ENCODE measurements at regions not wholly inside any gene's neighbourhood (a gene's known extent, or its start where the extent isn't known, plus 50 kb on each side); places are given as distances from the start of the nearest gene placed in this dataset.

DNA sequence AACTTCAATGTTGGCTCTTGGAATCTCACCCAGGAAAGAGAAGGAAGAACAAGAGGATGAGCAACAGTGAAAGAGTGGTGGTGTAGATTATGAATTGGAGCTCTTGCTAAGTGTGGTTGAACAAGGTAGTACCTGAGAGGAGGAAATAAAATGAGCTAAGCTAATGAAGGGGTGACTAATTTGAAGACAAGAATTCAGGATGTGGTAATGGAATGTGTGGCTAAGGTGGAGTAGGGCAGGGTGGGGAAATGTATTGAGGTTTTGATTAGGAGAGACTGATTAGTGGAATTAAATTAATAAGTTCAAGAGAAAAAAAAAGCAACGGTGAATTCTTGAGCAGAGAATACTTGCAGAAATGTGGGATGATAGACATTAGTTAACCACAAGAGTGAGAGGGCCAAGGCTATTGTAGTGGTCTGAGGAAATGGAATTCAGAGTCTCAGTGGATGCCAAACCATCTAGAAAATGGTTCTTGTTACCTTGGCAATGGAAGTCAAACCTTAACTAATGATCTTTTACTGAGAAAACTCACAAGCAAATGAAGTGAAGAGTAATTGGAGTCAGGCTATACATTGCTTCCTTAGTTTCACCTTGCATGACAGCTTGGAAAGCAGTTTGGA is 648.3 kb upstream of the ZNF608 start:
- DNase-seq (ENCODE audit: low read depth in 1 of 2, low spot score in 2 of 2), result no peak
- H3K27me3 ChIP-seq (replicated peaks), result no peaks in the 10 kb centered on the region
- no peaks in the 10 kb centered on the region for H3K36me3 ChIP-seq
- no peak overlapping the region for H3K4me3 ChIP-seq
- H3K9me3 ChIP-seq (replicated peaks), result no peaks in the 10 kb centered on the region
- no peaks in the 10 kb centered on the region for H3K4me1 ChIP-seq (replicated peaks)
- H3K27ac ChIP-seq, result no peak overlapping the region

DNA sequence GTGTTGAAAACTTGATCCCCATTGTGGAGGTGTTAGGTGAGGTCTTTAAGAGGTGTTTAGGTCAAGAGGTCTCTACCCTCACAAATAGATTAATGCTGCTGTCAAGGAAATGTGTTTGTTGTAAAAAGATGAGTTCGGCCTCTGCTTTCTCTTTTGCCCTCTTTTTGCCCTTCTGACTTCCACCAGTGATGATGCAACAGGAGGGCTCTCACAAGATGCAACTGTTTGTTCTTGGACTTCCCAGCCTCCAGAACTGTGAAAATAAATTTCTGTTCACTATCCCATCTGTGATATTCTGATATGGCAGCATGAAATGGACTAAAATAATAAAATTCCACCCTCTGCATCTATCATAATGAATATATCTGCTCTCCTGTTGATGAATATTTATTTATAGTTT is 650.0 kb upstream of the ZNF608 start:
- Histone ChIP-seq H3K36me3 (no peaks in the 10 kb centered on the region), H3K4me3 (no peak overlapping the region), H3K4me1 (replicated peaks) (no peaks in the 10 kb centered on the region), H3K27me3 (replicated peaks) (no peaks in the 10 kb centered on the region), H3K27ac (no peak overlapping the region), H3K9me3 (replicated peaks) (no peaks in the 10 kb centered on the region; the same call in 1 of the 2 replicates)
- DNase-seq (ENCODE audit: low read depth in 1 of 2, low spot score in 2 of 2), result no peak

DNA sequence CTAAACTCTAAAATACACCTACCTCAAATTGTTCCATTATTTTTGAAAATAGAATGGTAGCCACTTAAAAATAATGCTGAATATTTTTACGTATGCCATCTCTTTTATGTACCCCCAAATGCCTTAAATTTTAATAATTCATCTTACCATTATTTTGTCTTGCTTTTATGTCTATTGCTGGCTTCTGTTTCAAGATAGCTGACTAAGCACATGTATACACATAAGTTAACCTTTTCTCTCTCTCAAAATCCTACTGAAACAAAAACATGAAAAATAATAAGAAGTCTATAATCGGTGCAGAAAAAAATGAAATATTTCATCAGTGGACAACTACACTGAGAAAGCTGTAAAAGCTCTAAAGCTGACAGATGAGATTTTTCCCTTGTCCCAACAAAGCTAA is 652.0 kb upstream of the ZNF608 start:
- Histone ChIP-seq H3K27ac (no peak overlapping the region), H3K27me3 (replicated peaks) (no peaks in the 10 kb centered on the region), H3K4me1 (replicated peaks) (no peaks in the 10 kb centered on the region), H3K36me3 (no peaks in the 10 kb centered on the region), H3K4me3 (no peak overlapping the region), H3K9me3 (replicated peaks) (no peaks in the 10 kb centered on the region; the same call in 1 of the 2 replicates)
- DNase-seq (ENCODE audit: low read depth in 1 of 2, low spot score in 2 of 2), result no peak

DNA sequence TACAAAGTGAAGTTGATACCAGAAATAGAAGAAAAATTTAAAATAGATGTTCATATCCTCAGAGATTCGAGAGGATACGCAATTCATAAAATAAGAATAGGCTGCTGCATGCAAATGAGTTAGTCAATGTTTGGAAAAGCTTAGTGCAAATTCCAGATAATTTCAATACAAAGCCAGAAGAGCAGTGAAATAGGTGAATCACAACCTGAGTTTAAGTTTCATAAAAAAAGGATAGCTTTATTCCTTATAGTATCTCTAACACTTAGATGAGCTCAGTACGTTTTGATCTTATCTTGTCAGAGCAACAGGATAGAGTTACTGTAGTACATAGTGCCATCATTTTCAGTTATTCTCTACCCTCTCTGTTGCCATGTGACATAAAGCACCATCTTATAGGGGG is 653.4 kb upstream of the ZNF608 start:
- Histone ChIP-seq H3K4me1 (replicated peaks) (no peaks in the 10 kb centered on the region), H3K36me3 (no peaks in the 10 kb centered on the region), H3K4me3 (no peak overlapping the region), H3K27me3 (replicated peaks) (no peaks in the 10 kb centered on the region), H3K27ac (no peak overlapping the region), H3K9me3 (replicated peaks) (no peaks in the 10 kb centered on the region; the same call in 1 of the 2 replicates)
- DNase-seq (ENCODE audit: low read depth in 1 of 2, low spot score in 2 of 2), result no peak

DNA sequence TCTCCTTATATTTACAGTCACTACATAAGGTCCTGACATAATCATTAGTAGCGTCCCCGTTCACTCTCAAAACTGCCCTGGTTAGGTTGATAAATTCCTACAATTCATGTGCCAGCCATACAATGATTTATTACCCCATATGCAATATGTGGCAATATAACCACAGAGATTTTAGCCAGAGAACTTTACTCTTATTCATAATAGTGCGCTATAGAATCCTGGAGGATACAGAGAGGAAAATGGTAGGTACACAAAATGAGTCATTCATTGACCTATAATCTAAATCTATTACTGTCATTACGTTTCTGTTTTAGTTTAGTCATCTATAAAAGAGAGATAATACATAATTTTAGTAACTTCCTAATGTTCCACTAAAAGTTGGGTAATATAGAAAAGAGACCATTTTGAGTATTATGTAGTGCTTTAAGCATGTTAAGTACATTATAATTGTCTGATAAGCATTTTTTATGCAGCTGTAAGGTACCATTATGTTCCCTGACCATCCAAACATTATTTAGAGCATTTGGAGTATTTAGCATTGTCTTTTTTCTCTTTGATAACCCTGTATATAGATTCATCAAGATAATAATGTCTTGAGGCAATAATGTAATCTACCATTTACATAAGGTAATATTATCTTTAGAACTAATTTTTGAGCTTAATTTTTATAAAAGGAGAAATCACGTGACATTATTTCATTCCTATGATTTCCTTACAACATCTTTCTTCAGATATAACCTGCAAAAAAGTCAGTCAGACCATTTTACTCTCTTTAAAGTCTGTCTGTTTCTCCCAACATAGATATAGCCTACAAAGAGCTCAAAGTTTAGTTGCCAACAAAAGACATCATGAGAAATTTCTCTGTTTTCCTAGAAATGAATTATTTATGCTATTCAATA is 655.5 kb upstream of the ZNF608 start:
- no peaks in the 10 kb centered on the region for H3K4me1 ChIP-seq (replicated peaks)
- H3K27me3 ChIP-seq (replicated peaks), result no peaks in the 10 kb centered on the region
- no peak for DNase-seq (ENCODE audit: low read depth in 1 of 2, low spot score in 2 of 2)
- H3K4me3 ChIP-seq, result no peak overlapping the region
- H3K36me3 ChIP-seq, result no peaks in the 10 kb centered on the region
- H3K9me3 ChIP-seq (replicated peaks), result no peaks in the 10 kb centered on the region; the same call in 1 of the 2 replicates
- H3K27ac ChIP-seq, result no peak overlapping the region

DNA sequence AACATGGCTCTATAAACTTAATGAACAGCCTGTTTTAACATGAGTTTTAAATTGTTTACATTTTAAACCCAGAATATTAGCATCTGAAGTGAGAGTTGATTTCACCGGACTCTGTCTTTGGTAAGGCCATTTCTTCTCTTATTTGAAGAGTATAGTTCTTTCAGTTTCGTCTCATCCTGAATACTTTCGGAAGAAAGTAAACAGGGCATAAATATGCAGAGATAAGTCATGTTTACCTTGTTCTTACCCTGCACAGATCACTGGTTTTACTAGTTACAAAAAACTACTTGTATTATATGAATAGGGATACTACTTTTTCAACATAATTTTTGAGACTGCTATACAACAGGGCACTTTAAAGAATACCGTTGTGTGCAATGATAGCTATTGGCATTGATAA is 656.3 kb upstream of the ZNF608 start:
- no peaks in the 10 kb centered on the region; the same call in 1 of the 2 replicates for H3K9me3 ChIP-seq (replicated peaks)
- H3K27ac ChIP-seq, result no peak overlapping the region
- H3K4me1 ChIP-seq (replicated peaks), result no peaks in the 10 kb centered on the region
- H3K4me3 ChIP-seq, result no peak overlapping the region
- no peaks in the 10 kb centered on the region for H3K36me3 ChIP-seq
- DNase-seq (ENCODE audit: low read depth in 1 of 2, low spot score in 2 of 2), result no peak
- no peaks in the 10 kb centered on the region for H3K27me3 ChIP-seq (replicated peaks)

- H3K9me3 ChIP-seq (replicated peaks), result no peaks in the 10 kb centered on the region; the same call in 1 of the 2 replicates
- no peaks in the 10 kb centered on the region for H3K27me3 ChIP-seq (replicated peaks)
- H3K4me1 ChIP-seq (replicated peaks), result peaks cover 9% of the 10 kb centered on the region
- no peak for DNase-seq (ENCODE audit: low read depth in 1 of 2, low spot score in 2 of 2)
- no peaks in the 10 kb centered on the region for H3K36me3 ChIP-seq
- no peak overlapping the region for H3K27ac ChIP-seq
- no peak overlapping the region for H3K4me3 ChIP-seq
Observed at GRCh38 chr5:125404056-125404455, 657.6 kb upstream of the ZNF608 start.

- no peak overlapping the region for H3K4me3 ChIP-seq
- H3K4me1 ChIP-seq (replicated peaks), result peaks cover 53% of the 10 kb centered on the region
- H3K9me3 ChIP-seq (replicated peaks), result no peaks in the 10 kb centered on the region
- no peaks in the 10 kb centered on the region for H3K36me3 ChIP-seq
- peak overlapping the region; percentile 98 for H3K27ac ChIP-seq
- H3K27me3 ChIP-seq (replicated peaks), result no peaks in the 10 kb centered on the region
- peak; percentile 61 to 80 for DNase-seq (ENCODE audit: low read depth in 1 of 2, low spot score in 2 of 2)
Observed at GRCh38 chr5:125408448-125409233, 662.2 kb upstream of the ZNF608 start.

DNA sequence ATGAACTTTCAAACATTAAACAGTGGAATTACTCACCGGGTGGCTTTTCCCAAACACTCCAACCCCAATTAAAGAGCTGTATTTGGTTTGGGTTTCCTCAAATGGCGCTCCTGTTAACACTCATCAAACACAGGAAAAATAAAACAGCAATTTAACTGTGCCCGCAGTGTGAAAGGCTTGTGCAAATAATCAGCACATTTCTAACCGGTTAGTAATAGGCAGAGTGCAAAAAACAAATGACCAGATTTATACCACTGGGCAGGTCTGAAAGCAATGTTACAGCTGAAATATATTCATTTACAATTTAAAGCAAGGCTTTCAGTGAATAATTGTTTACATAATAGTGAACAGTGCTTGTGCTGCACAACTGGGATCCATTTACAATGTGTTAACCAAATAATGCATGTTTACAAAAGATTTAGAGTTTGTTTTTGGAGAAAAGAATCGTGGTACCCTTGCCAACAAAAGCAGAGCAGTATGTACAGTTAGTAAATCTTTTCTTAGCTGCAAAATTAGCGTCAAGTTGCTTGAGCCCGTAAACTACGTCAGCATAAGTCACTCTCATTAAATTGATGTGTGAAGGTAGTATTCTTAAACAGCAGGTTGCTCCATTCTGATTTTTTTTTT is 662.9 kb upstream of the ZNF608 start:
- Histone ChIP-seq H3K27ac (peak overlapping the region; percentile 98), H3K36me3 (no peaks in the 10 kb centered on the region), H3K27me3 (replicated peaks) (no peaks in the 10 kb centered on the region), H3K4me3 (no peak overlapping the region), H3K9me3 (replicated peaks) (no peaks in the 10 kb centered on the region), H3K4me1 (replicated peaks) (peaks cover 56% of the 10 kb centered on the region)
- peak; percentile 51 to 88 for DNase-seq (ENCODE audit: low read depth in 1 of 2, low spot score in 2 of 2)

DNA sequence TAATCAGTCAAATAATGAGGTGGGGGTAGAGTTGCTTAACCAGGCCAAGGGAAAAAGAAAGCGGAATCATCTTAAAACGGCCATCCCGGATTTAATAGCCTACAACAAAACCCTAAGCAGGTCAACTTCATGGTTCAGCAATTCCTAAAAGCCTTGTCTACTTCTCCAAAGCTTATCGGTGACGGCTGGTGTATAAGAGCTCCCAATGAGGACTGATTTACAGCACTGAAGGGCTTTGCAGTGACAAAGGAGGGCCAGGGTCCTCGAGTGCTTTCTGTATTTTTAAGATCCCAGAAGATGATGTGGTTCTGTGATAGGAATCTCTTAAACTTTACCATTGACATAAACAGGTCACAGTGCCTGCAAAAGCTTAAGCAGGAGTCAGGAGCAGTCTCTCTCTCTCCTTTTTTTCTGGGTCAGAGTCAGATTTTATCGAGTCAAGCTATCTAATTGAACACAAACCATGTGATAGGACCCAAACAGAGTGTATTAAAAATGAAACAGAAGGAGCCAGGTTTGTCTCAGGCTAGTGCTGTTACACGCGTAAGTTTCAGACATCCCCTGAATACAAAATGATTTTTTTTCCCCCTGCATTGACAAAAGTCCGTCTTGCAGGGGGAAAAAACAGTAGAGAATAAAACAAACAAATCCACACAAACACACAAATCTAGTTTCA is 663.6 kb upstream of the ZNF608 start:
- no peaks in the 10 kb centered on the region for H3K27me3 ChIP-seq (replicated peaks)
- no peak overlapping the region for H3K4me3 ChIP-seq
- peaks cover 56% of the 10 kb centered on the region for H3K4me1 ChIP-seq (replicated peaks)
- peak overlapping the region; percentile 98 for H3K27ac ChIP-seq
- no peaks in the 10 kb centered on the region for H3K36me3 ChIP-seq
- no peaks in the 10 kb centered on the region for H3K9me3 ChIP-seq (replicated peaks)
- no peak for DNase-seq (ENCODE audit: low read depth in 1 of 2, low spot score in 2 of 2)

DNA sequence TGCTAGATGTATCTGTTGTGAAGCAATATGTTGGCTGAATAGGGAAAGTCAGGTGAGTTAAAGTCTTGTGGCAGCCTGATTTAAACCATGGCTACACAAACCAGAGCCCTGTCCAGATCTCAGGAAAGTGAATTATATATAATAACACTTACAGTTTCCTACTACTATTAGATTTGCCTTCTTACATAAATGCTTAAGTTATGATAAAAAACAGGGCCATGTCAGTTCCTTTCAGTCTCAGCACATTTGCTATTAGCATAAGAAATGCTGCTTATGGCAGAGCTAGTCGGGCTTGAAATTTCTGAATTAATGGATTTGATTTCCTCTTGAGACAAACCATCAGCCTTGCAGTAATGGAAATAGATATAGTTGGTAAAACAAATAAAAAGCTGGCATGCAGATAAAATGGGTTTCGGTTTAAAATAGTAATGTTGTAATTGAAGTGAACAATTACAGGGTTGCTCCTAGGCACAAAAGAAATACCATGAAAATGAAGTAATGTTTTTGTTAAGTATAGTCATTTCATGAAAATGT is 664.2 kb upstream of the ZNF608 start:
- H3K9me3 ChIP-seq (replicated peaks), result no peaks in the 10 kb centered on the region
- no peak overlapping the region for H3K4me3 ChIP-seq
- no peaks in the 10 kb centered on the region for H3K36me3 ChIP-seq
- DNase-seq (ENCODE audit: low read depth in 1 of 2, low spot score in 2 of 2), result peak in 1 of 2 experiments; percentile 93
- peak overlapping the region; percentile 98 for H3K27ac ChIP-seq
- H3K27me3 ChIP-seq (replicated peaks), result no peaks in the 10 kb centered on the region
- peaks cover 56% of the 10 kb centered on the region for H3K4me1 ChIP-seq (replicated peaks)

DNA sequence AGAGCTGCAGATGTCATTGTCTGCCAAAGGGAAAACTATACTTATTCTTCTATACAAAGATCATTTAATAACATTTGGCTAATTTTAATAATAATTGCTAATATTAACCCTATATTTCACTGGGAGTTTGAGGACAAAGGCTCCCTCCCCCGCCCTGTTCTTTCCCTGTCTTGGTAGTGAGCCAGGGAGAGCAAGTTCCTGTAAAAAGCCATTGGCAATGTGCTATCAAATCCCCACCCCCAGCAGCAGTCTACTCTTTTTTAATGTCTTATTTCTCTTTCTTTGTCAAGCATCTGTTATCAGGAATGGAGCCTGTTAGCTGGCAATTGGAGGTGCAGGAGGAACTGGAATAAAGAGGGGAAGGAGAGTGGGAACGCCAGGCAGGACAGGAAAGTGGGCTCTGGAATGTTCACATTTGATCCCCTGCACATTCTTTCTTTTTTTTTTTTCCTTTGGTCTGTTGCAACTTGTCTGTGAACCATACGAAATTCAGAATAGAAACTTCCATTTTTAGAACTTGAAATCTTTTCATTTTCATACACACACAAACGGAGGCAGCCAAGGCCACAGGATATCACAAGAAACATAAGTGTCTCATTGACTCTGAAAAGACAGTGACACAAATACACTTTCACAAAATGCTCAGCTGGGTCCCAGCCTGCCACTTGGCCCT is 664.8 kb upstream of the ZNF608 start:
- Histone ChIP-seq H3K4me3 (no peak overlapping the region), H3K27ac (peak overlapping the region; percentile 98), H3K27me3 (replicated peaks) (no peaks in the 10 kb centered on the region), H3K9me3 (replicated peaks) (no peaks in the 10 kb centered on the region), H3K36me3 (no peaks in the 10 kb centered on the region), H3K4me1 (replicated peaks) (peaks cover 56% of the 10 kb centered on the region)
- DNase-seq (ENCODE audit: low read depth in 1 of 2, low spot score in 2 of 2), result peak; percentile 66 to 94

All from SJSA1 (cell line).